CD4-positive, CD25-positive, alpha-beta regulatory T cell (primary cell): ENCODE measurements at regions not wholly inside any gene's neighbourhood (a gene's known extent, or its start where the extent isn't known, plus 50 kb on each side); places are given as distances from the start of the nearest gene placed in this dataset.

Experiments
- ATAC-seq, 2 donors: fragments of 150-1000 bp; cut with Tn5 transposase; one replicate each; pipeline ENCODE4 v1.10.0; 2021; ENCODE audit warnings: low read depth in 2 of 2, moderate number of reproducible peaks in 2 of 2, moderate library complexity in 1 of 2
- DNase-seq, 3 donors: peaks; one replicate each; pipeline versions ENCODE4 v3.0.0 to v3.0.0-alpha.2; 2012 to 2022; ENCODE audit warnings: mixed read lengths in 1 of 3
- H3K27ac ChIP-seq: one replicate; pipeline ENCODE4 v1.7.0; 2013; ENCODE audit warnings: mild to moderate bottlenecking, low read length; ENCODE audit not compliant: insufficient read depth, poor library complexity, severe bottlenecking
- H3K27me3 ChIP-seq: one replicate; pipeline ENCODE4 v1.7.0; 2013; ENCODE audit warnings: low read length; ENCODE audit not compliant: control insufficient read depth, insufficient read depth
- H3K36me3 ChIP-seq: one replicate; pipeline ENCODE4 v1.7.0; 2013; ENCODE audit warnings: mild to moderate bottlenecking, low read length, moderate library complexity; ENCODE audit not compliant: control insufficient read depth, insufficient read depth
- H3K4me1 ChIP-seq: 2 replicates; pipeline ENCODE4 v1.7.0; 2013; ENCODE audit warnings: mild to moderate bottlenecking, low read length; ENCODE audit not compliant: insufficient read depth, control insufficient read depth, poor library complexity, severe bottlenecking
- H3K4me3 ChIP-seq: one replicate; pipeline ENCODE4 v1.7.0; 2013; ENCODE audit warnings: low read depth, mild to moderate bottlenecking, low read length, moderate library complexity
- H3K9me3 ChIP-seq, 2 experiments: 1 replicate in 1 of 2; 2 replicates in 1 of 2; pipeline ENCODE4 v1.7.0; 2013; ENCODE audit warnings: low read length in 2 of 2, mild to moderate bottlenecking in 1 of 2, moderate library complexity in 1 of 2; ENCODE audit not compliant: control insufficient read depth in 2 of 2
- H3K27ac Mint-ChIP-seq, 3 donors: one replicate each; pipeline ENCODE4 v1.8.0; 2020 to 2022; ENCODE audit warnings: mild to moderate bottlenecking in 3 of 3, mixed read lengths in 3 of 3, moderate library complexity in 2 of 3
- H3K27me3 Mint-ChIP-seq: one replicate; pipeline ENCODE4 v1.8.0; 2022; ENCODE audit warnings: mild to moderate bottlenecking, mixed read lengths
- H3K36me3 Mint-ChIP-seq: one replicate; pipeline ENCODE4 v1.8.0; 2020; ENCODE audit warnings: mixed read lengths
- H3K4me1 Mint-ChIP-seq, 4 donors: one replicate each; pipeline ENCODE4 v1.8.0; 2020 to 2022; ENCODE audit warnings: mixed read lengths in 4 of 4, mild to moderate bottlenecking in 1 of 4
- H3K4me3 Mint-ChIP-seq, 4 donors: one replicate each; pipeline ENCODE4 v1.8.0; 2020 to 2022; ENCODE audit warnings: mild to moderate bottlenecking in 4 of 4, mixed read lengths in 4 of 4, moderate library complexity in 3 of 4
- H3K9me3 Mint-ChIP-seq, 7 donors: one replicate each; pipeline ENCODE4 v1.8.0; 2020 to 2022; ENCODE audit warnings: mixed read lengths in 7 of 7, mild to moderate bottlenecking in 3 of 7, moderate library complexity in 2 of 7

- Mint-ChIP-seq H3K27me3 (no peaks in the 10 kb centered on the region), H3K4me3 (no peak overlapping the region), H3K36me3 (no peaks in the 10 kb centered on the region), H3K9me3 (peaks cover 0 to 4% (median 0%) of the 10 kb centered on the region in 7 donors), H3K4me1 (no peaks in the 10 kb centered on the region), H3K27ac (no peak overlapping the region)
- no peak overlapping the region for H3K27ac ChIP-seq
- H3K9me3 ChIP-seq = no peaks in the 10 kb centered on the region
- peaks cover 3% of the 10 kb centered on the region for H3K4me1 ChIP-seq
- no peaks in the 10 kb centered on the region for H3K27me3 ChIP-seq
- H3K36me3 ChIP-seq = no peaks in the 10 kb centered on the region
- DNase-seq = no peak
- H3K4me3 ChIP-seq = no peak overlapping the region
- ATAC-seq = no peak
Measured at GRCh38 chrX:74018253-74018652, 165.7 kb upstream of the XIST start.

GRCh38 chrX:74015379-74016019, 163.0 kb upstream of the XIST start:
- Mint-ChIP-seq H3K27me3 (no peaks in the 10 kb centered on the region), H3K4me1 (peaks cover 0 to 4% (median 0%) of the 10 kb centered on the region in 4 donors), H3K4me3 (no peak overlapping the region), H3K36me3 (no peaks in the 10 kb centered on the region), H3K27ac (no peak overlapping the region), H3K9me3 (no peaks in the 10 kb centered on the region)
- ATAC-seq = peak in 1 of 2 donors; percentile 48
- Histone ChIP-seq H3K27ac (no peak overlapping the region), H3K27me3 (no peaks in the 10 kb centered on the region), H3K36me3 (no peaks in the 10 kb centered on the region), H3K4me1 (peaks cover 3% of the 10 kb centered on the region), H3K4me3 (no peak overlapping the region), H3K9me3 (no peaks in the 10 kb centered on the region)
- DNase-seq = peak; percentile 34 to 81 (median 71)

GRCh38 chrX:74009041-74009440, 156.5 kb upstream of the XIST start:
- H3K9me3 Mint-ChIP-seq = peaks cover 0 to 5% (median 0%) of the 10 kb centered on the region in 7 donors

GRCh38 chrX:73992019-73992418, 139.5 kb upstream of the XIST start:
- no peak for ATAC-seq
- no peak overlapping the region for H3K4me3 ChIP-seq
- H3K36me3 ChIP-seq = peaks cover 20% of the 10 kb centered on the region
- peaks cover 0 to 5% of the 10 kb centered on the region in 2 experiments for H3K9me3 ChIP-seq
- peaks cover 23% of the 10 kb centered on the region for H3K36me3 Mint-ChIP-seq
- H3K4me1 Mint-ChIP-seq = peaks cover 0 to 16% (median 5%) of the 10 kb centered on the region in 4 donors
- no peaks in the 10 kb centered on the region for H3K27me3 ChIP-seq
- H3K4me1 ChIP-seq = no peaks in the 10 kb centered on the region
- H3K27me3 Mint-ChIP-seq = no peaks in the 10 kb centered on the region
- H3K27ac Mint-ChIP-seq = no peak overlapping the region
- no peak overlapping the region for H3K27ac ChIP-seq
- peaks cover 0 to 1% (median 0%) of the 10 kb centered on the region in 7 donors for H3K9me3 Mint-ChIP-seq
- peak overlapping the region in 1 of 4 donors; percentile 10 for H3K4me3 Mint-ChIP-seq
- DNase-seq = no peak

More at GRCh38 chrX:74009041-74009440, 156.5 kb upstream of the XIST start:
- Mint-ChIP-seq H3K4me1 (peaks cover 0 to 13% (median under 1%) of the 10 kb centered on the region in 4 donors), H3K36me3 (peaks cover 18% of the 10 kb centered on the region), H3K27ac (peak overlapping the region in 1 of 3 donors; percentile 12), H3K27me3 (no peaks in the 10 kb centered on the region), H3K4me3 (no peak overlapping the region)
- DNase-seq (no peak), ATAC-seq (no peak)
- H3K4me3 ChIP-seq = no peak overlapping the region
- no peak overlapping the region for H3K27ac ChIP-seq
- no peaks in the 10 kb centered on the region for H3K36me3 ChIP-seq
- H3K27me3 ChIP-seq = no peaks in the 10 kb centered on the region
- H3K4me1 ChIP-seq = no peaks in the 10 kb centered on the region
- H3K9me3 ChIP-seq = no peaks in the 10 kb centered on the region

GRCh38 chrX:73987166-73987565, 134.7 kb upstream of the XIST start:
- peaks cover 0 to 20% (median 5%) of the 10 kb centered on the region in 4 donors for H3K4me1 Mint-ChIP-seq
- peaks cover 30% of the 10 kb centered on the region for H3K36me3 Mint-ChIP-seq
- DNase-seq (no peak), ATAC-seq (no peak)
- Histone ChIP-seq H3K36me3 (no peaks in the 10 kb centered on the region), H3K27ac (no peak overlapping the region), H3K27me3 (no peaks in the 10 kb centered on the region), H3K4me1 (no peaks in the 10 kb centered on the region), H3K4me3 (no peak overlapping the region), H3K9me3 (no peaks in the 10 kb centered on the region)
- H3K27me3 Mint-ChIP-seq = no peaks in the 10 kb centered on the region
- peaks cover 0 to 2% (median 0%) of the 10 kb centered on the region in 7 donors for H3K9me3 Mint-ChIP-seq
- H3K4me3 Mint-ChIP-seq = no peak overlapping the region
- H3K27ac Mint-ChIP-seq = no peak overlapping the region

- H3K27ac Mint-ChIP-seq = peak overlapping the region in 1 of 3 donors; percentile 29
- Histone ChIP-seq H3K27me3 (no peaks in the 10 kb centered on the region), H3K36me3 (no peaks in the 10 kb centered on the region), H3K9me3 (no peaks in the 10 kb centered on the region), H3K4me3 (no peak overlapping the region), H3K27ac (no peak overlapping the region), H3K4me1 (peaks cover 12% of the 10 kb centered on the region)
- peaks cover 0 to 2% (median 0%) of the 10 kb centered on the region in 7 donors for H3K9me3 Mint-ChIP-seq
- peaks cover 17 to 62% (median 22%) of the 10 kb centered on the region in 4 donors for H3K4me1 Mint-ChIP-seq
- DNase-seq = no peak
- no peak for ATAC-seq
- H3K27me3 Mint-ChIP-seq = no peaks in the 10 kb centered on the region
- H3K36me3 Mint-ChIP-seq = peaks cover 13% of the 10 kb centered on the region
- H3K4me3 Mint-ChIP-seq = peak overlapping the region in 3 of 4 donors; percentile 0 to 27 (median 5)
Measured at GRCh38 chrX:73979551-73980131, 127.1 kb upstream of the XIST start.

GRCh38 chrX:73977542-73978169, 125.1 kb upstream of the XIST start:
- H3K36me3 ChIP-seq = no peaks in the 10 kb centered on the region
- H3K27me3 ChIP-seq = no peaks in the 10 kb centered on the region
- Mint-ChIP-seq H3K9me3 (no peaks in the 10 kb centered on the region), H3K36me3 (peaks cover 14% of the 10 kb centered on the region), H3K27ac (peak overlapping the region; percentile 88 to 94 (median 90)), H3K4me3 (peak overlapping the region; percentile 4 to 70 (median 54)), H3K27me3 (no peaks in the 10 kb centered on the region), H3K4me1 (peaks cover 17 to 79% (median 31%) of the 10 kb centered on the region in 4 donors)
- no peaks in the 10 kb centered on the region for H3K9me3 ChIP-seq
- peak overlapping the region; percentile 37 for H3K4me3 ChIP-seq
- H3K27ac ChIP-seq = peak overlapping the region; percentile 67
- DNase-seq = peak; percentile 3 to 68 (median 50)
- H3K4me1 ChIP-seq = peaks cover 12% of the 10 kb centered on the region
- ATAC-seq = peak; percentile 65 to 78
